ENCODE measurements at regions not wholly inside any gene's neighbourhood (a gene's known extent, or its start where the extent isn't known, plus 50 kb on each side); places are given as distances from the start of the nearest gene placed in this dataset.

DNA sequence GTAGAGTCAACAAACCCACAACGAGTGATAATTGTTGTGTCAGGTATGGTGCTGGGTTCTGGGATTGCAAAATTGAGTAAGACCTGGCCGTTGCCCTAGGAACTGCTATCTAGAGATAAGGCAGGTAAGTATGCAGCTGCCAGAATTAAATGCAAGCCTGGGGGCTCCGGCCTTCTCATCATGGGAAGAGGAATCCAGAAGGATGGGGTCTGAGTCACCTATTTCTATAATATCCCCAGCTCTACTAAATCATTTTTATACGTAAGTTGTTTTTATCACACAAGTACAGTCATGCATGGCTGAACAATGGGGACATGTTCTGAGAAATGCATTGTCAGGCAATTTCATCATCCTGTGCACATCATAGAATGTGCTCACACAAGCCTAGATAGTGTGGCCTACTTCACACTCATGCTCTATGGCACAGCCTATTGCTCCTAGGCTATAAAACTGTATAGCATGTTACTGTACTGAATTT is 203.0 kb downstream of the KLF5 start:
- Histone ChIP-seq H3K27ac (no peak overlapping the region), H3K36me3 (no peaks in the 10 kb centered on the region), H3K4me3 (no peak overlapping the region), H3K4me1 (no peaks in the 10 kb centered on the region), H3K9me3 (no peaks in the 10 kb centered on the region), H3K27me3 (no peaks in the 10 kb centered on the region)
- intact Hi-C loops (cut with DNase I; ENCODE audit: low total_unique reads) = no loop called here
- no peak for DNase-seq
- TF ChIP-seq, protein P1, sequence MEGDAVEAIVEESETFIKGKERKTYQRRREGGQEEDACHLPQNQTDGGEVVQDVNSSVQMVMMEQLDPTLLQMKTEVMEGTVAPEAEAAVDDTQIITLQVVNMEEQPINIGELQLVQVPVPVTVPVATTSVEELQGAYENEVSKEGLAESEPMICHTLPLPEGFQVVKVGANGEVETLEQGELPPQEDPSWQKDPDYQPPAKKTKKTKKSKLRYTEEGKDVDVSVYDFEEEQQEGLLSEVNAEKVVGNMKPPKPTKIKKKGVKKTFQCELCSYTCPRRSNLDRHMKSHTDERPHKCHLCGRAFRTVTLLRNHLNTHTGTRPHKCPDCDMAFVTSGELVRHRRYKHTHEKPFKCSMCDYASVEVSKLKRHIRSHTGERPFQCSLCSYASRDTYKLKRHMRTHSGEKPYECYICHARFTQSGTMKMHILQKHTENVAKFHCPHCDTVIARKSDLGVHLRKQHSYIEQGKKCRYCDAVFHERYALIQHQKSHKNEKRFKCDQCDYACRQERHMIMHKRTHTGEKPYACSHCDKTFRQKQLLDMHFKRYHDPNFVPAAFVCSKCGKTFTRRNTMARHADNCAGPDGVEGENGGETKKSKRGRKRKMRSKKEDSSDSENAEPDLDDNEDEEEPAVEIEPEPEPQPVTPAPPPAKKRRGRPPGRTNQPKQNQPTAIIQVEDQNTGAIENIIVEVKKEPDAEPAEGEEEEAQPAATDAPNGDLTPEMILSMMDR (IDR thresholded peaks at IDR 0.05) = no peak

DNA sequence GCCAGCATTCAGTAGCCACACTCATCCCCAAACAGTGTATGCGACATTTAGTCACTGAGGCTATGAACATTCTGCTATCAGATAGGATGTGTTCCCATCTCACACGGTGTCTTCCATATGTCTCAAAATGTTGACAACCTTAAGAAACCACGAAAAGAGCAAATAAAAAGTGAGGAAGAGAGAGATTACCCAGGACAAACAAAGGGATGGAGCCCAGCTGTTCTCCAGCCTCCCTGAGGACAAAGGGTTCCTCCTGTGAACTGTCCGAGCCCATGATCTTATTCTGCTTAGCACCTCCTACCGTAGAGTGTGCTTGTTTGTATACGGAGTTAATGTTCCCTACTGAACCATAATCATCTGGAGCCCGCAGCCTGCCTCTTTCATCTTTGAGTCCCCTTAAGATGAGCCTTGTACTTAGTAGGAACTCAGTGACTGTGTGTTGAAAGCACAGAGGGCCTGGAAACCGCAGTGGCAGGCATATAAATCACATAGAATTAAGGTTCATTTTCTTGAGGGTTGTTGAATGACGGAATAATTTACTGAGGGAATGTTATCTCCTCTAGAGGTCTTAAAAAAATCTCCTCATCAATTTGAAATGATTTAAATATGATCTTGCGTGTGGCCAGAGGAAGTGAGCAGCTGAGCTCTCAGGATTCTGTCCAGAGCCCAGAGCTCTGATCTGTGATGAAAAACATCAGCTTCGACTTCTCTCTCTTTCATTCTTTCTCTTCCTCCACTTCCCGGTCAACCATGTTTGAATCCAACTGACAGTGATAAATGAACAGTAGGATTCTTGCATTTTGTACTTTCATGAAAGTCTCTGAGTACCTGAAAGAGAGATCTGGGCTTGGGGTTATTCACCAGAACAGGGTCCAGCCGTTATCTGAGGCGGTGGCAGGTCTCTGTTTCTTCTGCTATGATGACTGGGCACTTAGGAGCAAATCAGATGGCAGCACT is 200.5 kb downstream of the KLF5 start:
- DNase-seq = no peak

DNA sequence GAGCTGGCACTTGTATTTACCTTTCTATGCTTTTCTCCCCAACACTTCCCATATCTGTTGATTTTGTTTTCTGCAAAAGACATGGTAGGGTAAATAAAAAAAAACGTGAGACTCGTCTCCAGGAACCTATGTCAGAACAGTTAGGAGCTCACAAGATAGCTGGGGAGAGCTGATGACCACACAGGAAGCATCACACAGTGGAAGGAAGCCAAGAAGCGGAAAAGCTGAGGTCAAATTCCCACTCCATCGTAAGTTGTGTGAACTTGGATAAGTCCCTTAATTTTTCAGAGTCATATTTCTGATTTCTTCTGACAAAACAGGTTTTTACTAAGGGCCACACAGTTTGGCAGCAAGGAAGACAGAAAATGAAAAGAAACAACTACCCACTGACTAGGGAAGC is 199.6 kb downstream of the KLF5 start:
- Histone ChIP-seq H3K36me3 (no peaks in the 10 kb centered on the region), H3K27me3 (no peaks in the 10 kb centered on the region), H3K27ac (no peak overlapping the region), H3K4me3 (no peak overlapping the region), H3K4me1 (no peaks in the 10 kb centered on the region), H3K9me3 (no peaks in the 10 kb centered on the region)
- intact Hi-C loops (cut with DNase I; ENCODE audit: low total_unique reads) = no loop called here
- DNase-seq = no peak
- TF ChIP-seq, protein P1 (IDR thresholded peaks at IDR 0.05) = no peak

More for the DNA sequence above, 200.5 kb downstream of the KLF5 start:
- H3K27ac ChIP-seq = no peak overlapping the region
- no peaks in the 10 kb centered on the region for H3K27me3 ChIP-seq
- TF ChIP-seq, protein P1 (IDR thresholded peaks at IDR 0.05) = no peak
- intact Hi-C loops (cut with DNase I; ENCODE audit: low total_unique reads) = no loop called here
- no peaks in the 10 kb centered on the region for H3K36me3 ChIP-seq
- H3K4me3 ChIP-seq = no peak overlapping the region
- no peaks in the 10 kb centered on the region for H3K4me1 ChIP-seq
- no peaks in the 10 kb centered on the region for H3K9me3 ChIP-seq

DNA sequence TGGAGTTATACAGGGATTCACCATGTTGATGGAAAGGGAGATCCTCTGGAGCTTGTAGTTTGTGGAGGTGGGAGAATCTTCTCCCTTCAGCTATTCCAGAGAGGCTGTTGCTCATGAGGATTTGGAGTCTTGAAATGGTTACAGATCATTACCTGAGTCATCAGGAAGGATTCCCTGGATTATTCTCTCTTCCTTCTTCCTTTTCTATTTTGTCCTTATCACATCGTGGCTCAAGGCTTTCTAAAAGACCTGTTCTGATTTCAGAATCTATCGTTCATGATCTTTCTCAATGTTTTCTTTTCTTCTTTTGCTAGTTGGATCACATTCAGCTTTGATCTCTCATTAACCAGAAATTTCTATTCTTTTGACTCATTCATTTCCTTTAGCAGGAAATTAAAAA is 196.0 kb downstream of the KLF5 start:
- H3K4me1 ChIP-seq = no peaks in the 10 kb centered on the region
- no peak overlapping the region for H3K4me3 ChIP-seq
- intact Hi-C loops (cut with DNase I; ENCODE audit: low total_unique reads) = no loop called here
- no peak overlapping the region for H3K27ac ChIP-seq
- H3K9me3 ChIP-seq = no peaks in the 10 kb centered on the region
- TF ChIP-seq, protein P1 (IDR thresholded peaks at IDR 0.05) = no peak
- DNase-seq = no peak
- no peaks in the 10 kb centered on the region for H3K36me3 ChIP-seq
- H3K27me3 ChIP-seq = no peaks in the 10 kb centered on the region

DNA sequence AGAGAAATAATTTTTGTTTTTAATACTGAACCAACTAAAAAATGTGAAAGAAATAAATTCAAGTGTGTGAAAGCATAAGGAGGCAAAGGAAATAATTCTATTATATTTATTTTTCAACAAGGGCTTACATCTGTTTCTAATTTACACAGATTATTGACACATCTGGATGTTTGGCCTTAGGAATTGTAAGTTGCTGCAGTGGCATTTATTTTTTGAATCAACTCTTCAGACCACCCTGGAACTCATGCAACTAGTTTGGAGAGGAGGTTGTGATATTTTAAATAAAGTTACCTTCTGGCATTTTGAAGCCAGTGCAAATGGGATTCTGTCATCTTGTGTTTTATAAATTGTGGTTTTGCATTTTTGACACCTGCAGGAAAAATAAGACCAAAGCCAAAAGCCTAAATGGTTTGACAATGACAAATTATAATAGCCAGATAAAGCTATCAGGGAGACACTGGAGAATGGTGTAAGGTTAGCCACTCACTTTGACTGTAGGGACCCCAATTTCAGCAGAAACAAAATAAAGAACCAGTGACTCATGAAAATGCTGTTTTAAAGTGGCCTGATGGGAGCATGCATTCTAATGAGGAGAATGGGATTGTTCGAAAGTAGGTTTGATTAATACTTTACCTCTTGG is 192.9 kb downstream of the KLF5 start:
- no peaks in the 10 kb centered on the region for H3K9me3 ChIP-seq
- H3K4me3 ChIP-seq = no peak overlapping the region
- H3K36me3 ChIP-seq = no peaks in the 10 kb centered on the region
- no peak overlapping the region for H3K27ac ChIP-seq
- no peak for DNase-seq
- intact Hi-C loops (cut with DNase I; ENCODE audit: low total_unique reads) = no loop called here
- TF ChIP-seq, protein P1 (IDR thresholded peaks at IDR 0.05) = no peak
- H3K4me1 ChIP-seq = no peaks in the 10 kb centered on the region
- H3K27me3 ChIP-seq = no peaks in the 10 kb centered on the region

Measured in tibial artery (tissue), 4 donors.